WERI-Rb-1 (cell line): ENCODE measurements at regions not wholly inside any gene's neighbourhood (a gene's known extent, or its start where the extent isn't known, plus 50 kb on each side); places are given as distances from the start of the nearest gene placed in this dataset.
A peak's percentile ranks its signal among the peaks of the same experiment; 100 is the strongest.
"Not testable (repeated sequence)": the region's sequence is repeated elsewhere in the genome, so short reads cannot be mapped to it uniquely, and the experiment has no call there.

Experiments used
- DNase-seq: peaks from one replicate; pipeline ENCODE4 v3.0.0-alpha.2; 2020
- H3K27ac ChIP-seq: fragments of 250-450 bp; sonication (Bioruptor Pico); 2 replicates; pipeline ENCODE4 v1.5.1; 2020; ENCODE audit warnings: mild to moderate bottlenecking, moderate library complexity
- H3K27me3 ChIP-seq: fragments of 250-450 bp; sonication (Bioruptor Pico); 2 replicates; pipeline ENCODE4 v1.5.1; 2021; ENCODE audit warnings: mild to moderate bottlenecking, low read depth, moderate library complexity; ENCODE audit not compliant: insufficient read depth, severe bottlenecking
- H3K36me3 ChIP-seq: fragments of 250-450 bp; sonication (Bioruptor Pico); 2 replicates; pipeline ENCODE4 v1.5.1; 2020; ENCODE audit warnings: mild to moderate bottlenecking, moderate library complexity
- H3K4me3 ChIP-seq: 2 replicates; pipeline ENCODE4 v1.5.1; 2011; ENCODE audit warnings: low read depth, mild to moderate bottlenecking, control low read depth, low read length
- H3K9me3 ChIP-seq: fragments of 250-450 bp; sonication (Bioruptor Pico); 2 replicates; pipeline ENCODE4 v1.5.1; 2021; ENCODE audit warnings: mild to moderate bottlenecking, moderate library complexity; ENCODE audit not compliant: severe bottlenecking
- CTCF ChIP-seq: IDR thresholded peaks from 2 replicates; pipeline ENCODE4 v1.5.1; 2011; ENCODE audit warnings: low read depth, mild to moderate bottlenecking, control low read depth, inconsistent platforms, low read length

GRCh38 chr13:86253497-86253896, 454.3 kb upstream of the SLITRK6 start:
- not testable (repeated sequence) for H3K27ac ChIP-seq, H3K9me3 ChIP-seq, H3K27me3 ChIP-seq, H3K36me3 ChIP-seq, H3K4me3 ChIP-seq, DNase-seq

GRCh38 chr13:86255820-86256219, 456.6 kb upstream of the SLITRK6 start:
- H3K36me3 ChIP-seq: not testable (repeated sequence)

GRCh38 chr13:86269511-86269910, 470.3 kb upstream of the SLITRK6 start:
- TF ChIP-seq CTCF: no peak
- DNase-seq: no peak
- Histone ChIP-seq H3K4me3 (no peak overlapping the region), H3K36me3 (no peaks in the 10 kb centered on the region), H3K9me3 (no peaks in the 10 kb centered on the region), H3K27ac (no peak overlapping the region), H3K27me3 (no peaks in the 10 kb centered on the region)

More at GRCh38 chr13:86255820-86256219, 456.6 kb upstream of the SLITRK6 start:
- H3K4me3 ChIP-seq, DNase-seq, H3K27me3 ChIP-seq, H3K27ac ChIP-seq, H3K9me3 ChIP-seq: not testable (repeated sequence)

- TF ChIP-seq CTCF: no peak
- DNase-seq: no peak
- Histone ChIP-seq H3K27me3 (no peaks in the 10 kb centered on the region), H3K36me3 (no peaks in the 10 kb centered on the region), H3K4me3 (no peak overlapping the region), H3K27ac (no peak overlapping the region), H3K9me3 (no peaks in the 10 kb centered on the region)
Measured at GRCh38 chr13:86282442-86282841, 483.2 kb upstream of the SLITRK6 start.

GRCh38 chr13:86283031-86283430, 483.8 kb upstream of the SLITRK6 start:
- Histone ChIP-seq H3K36me3 (no peaks in the 10 kb centered on the region), H3K27me3 (no peaks in the 10 kb centered on the region), H3K4me3 (no peak overlapping the region), H3K9me3 (no peaks in the 10 kb centered on the region), H3K27ac (no peak overlapping the region)
- DNase-seq: no peak
- no peak for TF ChIP-seq CTCF

GRCh38 chr13:86298725-86299124, 499.5 kb upstream of the SLITRK6 start:
- H3K9me3 ChIP-seq: no peaks in the 10 kb centered on the region
- peak overlapping the region; percentile 40 for H3K27ac ChIP-seq
- H3K36me3 ChIP-seq: no peaks in the 10 kb centered on the region
- no peak overlapping the region for H3K4me3 ChIP-seq
- peak; percentile 66 for DNase-seq
- H3K27me3 ChIP-seq: no peaks in the 10 kb centered on the region
- no peak for TF ChIP-seq CTCF

GRCh38 chr13:86299128-86299527, 499.9 kb upstream of the SLITRK6 start:
- TF ChIP-seq CTCF: no peak
- H3K4me3 ChIP-seq: no peak overlapping the region

More at GRCh38 chr13:86299128-86299527, 499.9 kb upstream of the SLITRK6 start:
- no peaks in the 10 kb centered on the region for H3K27me3 ChIP-seq
- no peaks in the 10 kb centered on the region for H3K36me3 ChIP-seq
- no peak for DNase-seq
- H3K9me3 ChIP-seq: no peaks in the 10 kb centered on the region
- peak overlapping the region; percentile 40 for H3K27ac ChIP-seq
